Parathyroid adenoma (tissue), 2 donors: ENCODE measurements at regions not wholly inside any gene's neighbourhood (a gene's known extent, or its start where the extent isn't known, plus 50 kb on each side); places are given as distances from the start of the nearest gene placed in this dataset.

Source experiments
- H2AFZ ChIP-seq: fragments of 300-600 bp; sonication (generic); one replicate; pipeline ENCODE4 v1.7.0; 2017; ENCODE audit warnings: antibody characterized with exemption, mild to moderate bottlenecking
- H3K27ac ChIP-seq: fragments of 300-600 bp; sonication (generic); one replicate; pipeline ENCODE4 v1.7.0; 2017
- H3K27me3 ChIP-seq: fragments of 300-600 bp; sonication (generic); one replicate; pipeline ENCODE4 v1.7.0; 2017; ENCODE audit warnings: low read length; ENCODE audit not compliant: control insufficient read depth, insufficient read depth
- H3K36me3 ChIP-seq: fragments of 300-600 bp; sonication (generic); one replicate; pipeline ENCODE4 v1.7.0; 2017; ENCODE audit warnings: low read length; ENCODE audit not compliant: control insufficient read depth, insufficient read depth
- H3K4me1 ChIP-seq: fragments of 300-600 bp; sonication (generic); one replicate; pipeline ENCODE4 v1.7.0; 2017; ENCODE audit warnings: control low read depth
- H3K4me2 ChIP-seq: fragments of 300-600 bp; sonication (generic); one replicate; pipeline ENCODE4 v1.7.0; 2017; ENCODE audit warnings: low read length
- H3K4me3 ChIP-seq: fragments of 300-600 bp; sonication (generic); one replicate; pipeline ENCODE4 v1.7.0; 2017; ENCODE audit warnings: low read depth, low read length
- H3K79me2 ChIP-seq: fragments of 300-600 bp; sonication (generic); one replicate; pipeline ENCODE4 v1.7.0; 2017; ENCODE audit warnings: control low read depth
- H3K9ac ChIP-seq: fragments of 300-600 bp; sonication (generic); one replicate; pipeline ENCODE4 v1.7.0; 2017; ENCODE audit warnings: mild to moderate bottlenecking
- H3K9me3 ChIP-seq: fragments of 300-600 bp; sonication (generic); one replicate; pipeline ENCODE4 v1.7.0; 2017; ENCODE audit warnings: low read length; ENCODE audit not compliant: control insufficient read depth
- TF ChIP-seq, protein P1 (sequence below): fragments of 300-600 bp; sonication (generic); IDR thresholded peaks from one replicate; pipeline ENCODE4 v1.7.0; 2017; ENCODE audit warnings: antibody characterized with exemption, mild to moderate bottlenecking
- donor health status: primary hyperparathyroidism.

DNA sequence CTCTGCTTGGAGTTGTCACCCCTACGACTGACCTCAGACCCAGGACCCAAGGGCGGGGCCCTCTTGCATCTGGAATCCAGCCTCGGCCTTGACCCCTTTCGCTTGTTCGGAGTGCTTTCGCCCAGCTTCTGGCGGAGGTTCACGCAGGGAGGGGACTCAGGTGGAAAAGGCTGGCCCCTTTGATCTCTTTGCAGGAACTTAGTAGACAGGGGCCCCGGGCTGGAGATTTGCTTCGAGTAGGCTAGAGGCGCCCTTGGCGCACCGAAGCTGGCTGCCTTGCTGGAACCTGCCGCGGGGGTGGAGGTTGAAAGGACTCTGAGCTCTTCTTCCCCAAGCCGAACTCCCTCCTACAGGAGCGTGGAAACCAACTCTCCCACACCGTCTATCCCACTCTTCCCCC, 255.1 kb downstream of the OTUD1 start:
- Histone ChIP-seq H3K4me1 (no peaks in the 10 kb centered on the region), H3K36me3 (no peaks in the 10 kb centered on the region), H3K9ac (no peak overlapping the region), H3K79me2 (no peaks in the 10 kb centered on the region), H3K4me3 (peak overlapping the region; percentile 50), H3K27me3 (peaks cover 3% of the 10 kb centered on the region), H3K4me2 (peak overlapping the region; percentile 87), H2AFZ (no peak overlapping the region), H3K27ac (no peak overlapping the region), H3K9me3 (no peaks in the 10 kb centered on the region)
- TF ChIP-seq, protein P1, sequence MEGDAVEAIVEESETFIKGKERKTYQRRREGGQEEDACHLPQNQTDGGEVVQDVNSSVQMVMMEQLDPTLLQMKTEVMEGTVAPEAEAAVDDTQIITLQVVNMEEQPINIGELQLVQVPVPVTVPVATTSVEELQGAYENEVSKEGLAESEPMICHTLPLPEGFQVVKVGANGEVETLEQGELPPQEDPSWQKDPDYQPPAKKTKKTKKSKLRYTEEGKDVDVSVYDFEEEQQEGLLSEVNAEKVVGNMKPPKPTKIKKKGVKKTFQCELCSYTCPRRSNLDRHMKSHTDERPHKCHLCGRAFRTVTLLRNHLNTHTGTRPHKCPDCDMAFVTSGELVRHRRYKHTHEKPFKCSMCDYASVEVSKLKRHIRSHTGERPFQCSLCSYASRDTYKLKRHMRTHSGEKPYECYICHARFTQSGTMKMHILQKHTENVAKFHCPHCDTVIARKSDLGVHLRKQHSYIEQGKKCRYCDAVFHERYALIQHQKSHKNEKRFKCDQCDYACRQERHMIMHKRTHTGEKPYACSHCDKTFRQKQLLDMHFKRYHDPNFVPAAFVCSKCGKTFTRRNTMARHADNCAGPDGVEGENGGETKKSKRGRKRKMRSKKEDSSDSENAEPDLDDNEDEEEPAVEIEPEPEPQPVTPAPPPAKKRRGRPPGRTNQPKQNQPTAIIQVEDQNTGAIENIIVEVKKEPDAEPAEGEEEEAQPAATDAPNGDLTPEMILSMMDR: no peak

DNA sequence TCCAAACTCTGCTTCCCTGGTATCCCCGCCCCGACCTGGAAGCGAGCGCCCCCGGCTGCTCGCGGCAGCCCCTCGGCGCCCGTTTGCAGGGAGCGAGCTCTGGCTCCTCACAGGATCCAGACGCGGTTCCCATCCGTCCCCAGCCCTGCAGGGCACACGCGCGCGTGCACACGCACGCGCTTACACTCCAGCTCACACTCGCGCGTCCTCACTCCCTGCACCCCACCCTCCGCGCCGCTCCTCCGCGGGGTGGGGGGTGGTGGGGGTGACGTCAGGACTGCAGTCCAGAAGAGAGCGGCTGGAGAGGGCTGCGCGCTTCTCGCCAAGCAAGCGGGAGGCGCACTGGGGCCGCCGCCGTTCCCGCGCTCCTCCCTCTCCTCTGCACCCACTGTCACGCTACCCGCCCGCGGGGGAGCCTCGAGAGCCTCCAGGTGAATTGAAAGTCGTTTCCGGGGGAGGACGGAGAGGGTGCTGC, 255.6 kb downstream of the OTUD1 start:
- no peaks in the 10 kb centered on the region for H3K4me1 ChIP-seq
- H3K79me2 ChIP-seq: no peaks in the 10 kb centered on the region
- H3K9ac ChIP-seq: no peak overlapping the region
- peaks cover 3% of the 10 kb centered on the region for H3K27me3 ChIP-seq
- H3K9me3 ChIP-seq: no peaks in the 10 kb centered on the region
- peak overlapping the region; percentile 87 for H3K4me2 ChIP-seq
- H2AFZ ChIP-seq: peak overlapping the region; percentile 58
- no peak overlapping the region for H3K27ac ChIP-seq
- TF ChIP-seq, protein P1: no peak
- no peaks in the 10 kb centered on the region for H3K36me3 ChIP-seq
- H3K4me3 ChIP-seq: peak overlapping the region; percentile 50

DNA sequence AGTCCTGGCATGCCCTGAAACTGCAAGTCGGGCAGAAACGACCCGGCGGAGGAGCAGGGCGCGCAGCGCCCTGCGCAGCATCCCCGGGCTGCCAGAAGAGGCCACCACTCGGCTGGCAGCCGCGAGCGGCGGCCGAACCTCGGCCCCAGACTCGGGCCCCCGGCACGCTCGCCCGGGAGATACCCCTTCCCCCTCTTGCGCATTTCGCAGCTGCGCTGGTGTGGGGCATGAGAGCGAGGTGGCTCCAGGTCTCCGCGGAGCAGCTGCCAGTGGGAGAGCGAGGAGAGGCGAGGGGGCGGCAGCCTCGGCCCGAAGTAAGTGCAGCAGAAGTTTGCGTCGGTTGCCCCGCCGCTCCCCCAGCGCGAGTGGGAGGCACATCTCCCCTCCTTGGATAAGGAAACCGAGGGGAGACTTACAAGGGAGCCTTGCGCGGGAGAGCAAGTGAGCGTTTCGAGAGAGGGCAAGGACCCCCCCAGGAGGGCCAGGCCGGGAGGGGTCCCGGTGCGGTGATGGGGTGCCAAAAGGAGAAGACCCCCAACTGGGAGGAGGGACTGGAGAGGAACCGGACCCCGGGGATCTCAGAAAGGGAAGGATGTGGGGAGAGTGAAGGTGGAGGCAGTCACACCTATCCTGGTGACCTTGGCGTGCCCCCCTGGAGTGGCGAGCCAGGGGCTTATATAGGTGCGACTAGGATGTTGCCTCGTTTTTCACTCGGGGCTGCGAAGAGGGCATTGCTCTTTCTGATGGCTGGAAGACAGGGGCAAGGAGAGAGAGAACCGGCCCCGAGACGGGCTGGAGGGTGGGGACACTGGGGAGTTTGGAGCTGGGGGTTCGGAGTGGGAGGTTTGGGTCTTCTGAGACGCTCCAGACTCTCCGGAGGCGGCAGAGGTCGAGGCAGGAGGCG, 256.3 kb downstream of the OTUD1 start:
- Histone ChIP-seq H3K36me3 (no peaks in the 10 kb centered on the region), H3K4me3 (peak overlapping the region; percentile 50), H3K4me1 (no peaks in the 10 kb centered on the region), H3K9me3 (no peaks in the 10 kb centered on the region), H3K27me3 (peaks cover 3% of the 10 kb centered on the region), H3K27ac (no peak overlapping the region), H3K4me2 (peak overlapping the region; percentile 87), H3K79me2 (no peaks in the 10 kb centered on the region), H2AFZ (peak overlapping the region; percentile 58), H3K9ac (no peak overlapping the region)
- TF ChIP-seq, protein P1: no peak

DNA sequence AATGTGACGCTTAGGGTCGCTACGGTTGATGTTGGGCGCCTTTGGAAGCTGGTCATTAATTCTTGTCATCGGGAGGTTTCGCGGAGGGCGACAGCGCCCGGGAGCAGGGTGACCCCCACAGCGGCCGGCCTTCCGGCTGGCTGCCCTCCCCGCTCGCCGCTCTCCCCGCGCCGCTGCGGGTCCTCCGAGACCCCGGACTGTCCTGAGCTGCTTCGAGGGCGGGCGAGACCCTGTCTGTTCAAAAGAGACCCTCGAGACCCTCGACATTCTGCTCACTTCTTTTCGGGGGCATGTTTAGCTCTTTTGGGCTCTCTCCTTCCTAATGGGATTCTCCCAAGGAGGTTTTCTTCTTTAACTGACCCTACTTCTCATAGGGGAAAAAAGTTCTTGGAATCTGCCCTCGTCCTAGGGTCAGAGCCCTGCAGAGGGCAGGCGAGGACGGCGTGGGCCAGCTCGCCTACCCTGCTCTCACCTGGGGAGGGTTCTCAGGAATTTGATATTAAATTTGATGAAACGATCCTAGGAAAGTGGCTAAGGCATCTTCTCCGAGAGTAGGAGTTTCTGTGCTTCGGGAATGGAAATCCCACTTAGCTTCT, 257.0 kb downstream of the OTUD1 start:
- Histone ChIP-seq H3K79me2 (no peaks in the 10 kb centered on the region), H3K4me3 (peak overlapping the region; percentile 50), H3K4me1 (no peaks in the 10 kb centered on the region), H3K27ac (no peak overlapping the region), H3K36me3 (no peaks in the 10 kb centered on the region), H2AFZ (no peak overlapping the region), H3K4me2 (peak overlapping the region; percentile 87), H3K9me3 (no peaks in the 10 kb centered on the region), H3K27me3 (peaks cover 3% of the 10 kb centered on the region), H3K9ac (no peak overlapping the region)
- TF ChIP-seq, protein P1: no peak
